Mesothelial cell of epicardium (in vitro differentiated cells): ENCODE measurements at regions not wholly inside any gene's neighbourhood (a gene's known extent, or its start where the extent isn't known, plus 50 kb on each side); places are given as distances from the start of the nearest gene placed in this dataset.
"Not testable (repeated sequence)": the region's sequence is repeated elsewhere in the genome, so short reads cannot be mapped to it uniquely, and the experiment has no call there.

ENCODE experiments used
- DNase-seq, 2 experiments: peaks; one replicate each; pipeline ENCODE4 v3.0.0; 2021; ENCODE audit warnings: low spot score in 2 of 2; ENCODE audit not compliant: unreplicated experiment in 2 of 2
- H3K27ac Mint-ChIP-seq: 2 replicates; pipeline ENCODE4 v1.8.0; 2021; ENCODE audit warnings: mixed read lengths
- H3K27me3 Mint-ChIP-seq: 2 replicates; pipeline ENCODE4 v1.8.0; 2021; ENCODE audit warnings: low read depth, mixed read lengths
- H3K36me3 Mint-ChIP-seq: 2 replicates; pipeline ENCODE4 v1.8.0; 2021; ENCODE audit warnings: mixed read lengths
- H3K4me1 Mint-ChIP-seq: 2 replicates; pipeline ENCODE4 v1.8.0; 2021; ENCODE audit warnings: mixed read lengths
- H3K4me3 Mint-ChIP-seq: 2 replicates; pipeline ENCODE4 v1.8.0; 2021; ENCODE audit warnings: mild to moderate bottlenecking, moderate library complexity, mixed read lengths
- H3K9me3 Mint-ChIP-seq: 2 replicates; pipeline ENCODE4 v1.8.0; 2021; ENCODE audit warnings: mixed read lengths
- CTCF ChIP-seq: fragments of 200-600 bp; sonication (generic); IDR thresholded peaks from one replicate; pipeline ENCODE4 v1.5.0; 2021; ENCODE audit warnings: antibody characterized with exemption; ENCODE audit not compliant: unreplicated experiment

- Mint-ChIP-seq H3K27ac (no peak overlapping the region), H3K36me3 (no peaks in the 10 kb centered on the region), H3K9me3 (no peaks in the 10 kb centered on the region), H3K4me1 (peaks cover 8% of the 10 kb centered on the region), H3K27me3 (no peaks in the 10 kb centered on the region), H3K4me3 (no peak overlapping the region)
- TF ChIP-seq CTCF: no peak
- DNase-seq: no peak
These were observed 532.9 kb upstream of the CRIM1 start for GRCh38 chr2:35822716-35823115.

GRCh38 chr2:35821675-35822074 is 533.9 kb upstream of the CRIM1 start:
- Mint-ChIP-seq H3K27ac (no peak overlapping the region), H3K27me3 (no peaks in the 10 kb centered on the region), H3K4me3 (no peak overlapping the region), H3K36me3 (no peaks in the 10 kb centered on the region), H3K4me1 (peaks cover 7% of the 10 kb centered on the region), H3K9me3 (no peaks in the 10 kb centered on the region)
- TF ChIP-seq CTCF: no peak
- no peak for DNase-seq

GRCh38 chr2:35820391-35820790 is 535.2 kb upstream of the CRIM1 start:
- Mint-ChIP-seq H3K4me3 (no peak overlapping the region), H3K4me1 (peaks cover 6% of the 10 kb centered on the region)
- TF ChIP-seq CTCF: no peak

GRCh38 chr2:35819033-35819432 is 536.5 kb upstream of the CRIM1 start:
- H3K9me3 Mint-ChIP-seq: no peaks in the 10 kb centered on the region
- no peak overlapping the region for H3K4me3 Mint-ChIP-seq
- no peaks in the 10 kb centered on the region for H3K27me3 Mint-ChIP-seq
- no peaks in the 10 kb centered on the region for H3K36me3 Mint-ChIP-seq
- peak overlapping the region; percentile 39 for H3K27ac Mint-ChIP-seq
- H3K4me1 Mint-ChIP-seq: peaks cover 6% of the 10 kb centered on the region
- DNase-seq: no peak
- no peak for TF ChIP-seq CTCF

More at GRCh38 chr2:35820391-35820790, 535.2 kb upstream of the CRIM1 start:
- H3K36me3 Mint-ChIP-seq: no peaks in the 10 kb centered on the region
- H3K9me3 Mint-ChIP-seq: no peaks in the 10 kb centered on the region
- H3K27me3 Mint-ChIP-seq: no peaks in the 10 kb centered on the region
- no peak for DNase-seq
- H3K27ac Mint-ChIP-seq: no peak overlapping the region

GRCh38 chr2:35818359-35818758 is 537.2 kb upstream of the CRIM1 start:
- not testable (repeated sequence) for H3K27me3 Mint-ChIP-seq, H3K27ac Mint-ChIP-seq, DNase-seq, H3K36me3 Mint-ChIP-seq, H3K4me1 Mint-ChIP-seq, H3K9me3 Mint-ChIP-seq, H3K4me3 Mint-ChIP-seq

- not testable (repeated sequence) for H3K27me3 Mint-ChIP-seq, H3K4me1 Mint-ChIP-seq, H3K27ac Mint-ChIP-seq, H3K4me3 Mint-ChIP-seq, DNase-seq, H3K36me3 Mint-ChIP-seq, H3K9me3 Mint-ChIP-seq
These were observed 541.0 kb upstream of the CRIM1 start for GRCh38 chr2:35814597-35814996.

GRCh38 chr2:35803126-35803525 is 552.5 kb upstream of the CRIM1 start:
- Mint-ChIP-seq H3K27me3 (no peaks in the 10 kb centered on the region), H3K27ac (no peak overlapping the region), H3K4me1 (no peaks in the 10 kb centered on the region), H3K36me3 (no peaks in the 10 kb centered on the region), H3K9me3 (peaks cover 44% of the 10 kb centered on the region), H3K4me3 (no peak overlapping the region)
- TF ChIP-seq CTCF: no peak
- DNase-seq: no peak
